ENCODE measurements at regions not wholly inside any gene's neighbourhood (a gene's known extent, or its start where the extent isn't known, plus 50 kb on each side); places are given as distances from the start of the nearest gene placed in this dataset.

DNA sequence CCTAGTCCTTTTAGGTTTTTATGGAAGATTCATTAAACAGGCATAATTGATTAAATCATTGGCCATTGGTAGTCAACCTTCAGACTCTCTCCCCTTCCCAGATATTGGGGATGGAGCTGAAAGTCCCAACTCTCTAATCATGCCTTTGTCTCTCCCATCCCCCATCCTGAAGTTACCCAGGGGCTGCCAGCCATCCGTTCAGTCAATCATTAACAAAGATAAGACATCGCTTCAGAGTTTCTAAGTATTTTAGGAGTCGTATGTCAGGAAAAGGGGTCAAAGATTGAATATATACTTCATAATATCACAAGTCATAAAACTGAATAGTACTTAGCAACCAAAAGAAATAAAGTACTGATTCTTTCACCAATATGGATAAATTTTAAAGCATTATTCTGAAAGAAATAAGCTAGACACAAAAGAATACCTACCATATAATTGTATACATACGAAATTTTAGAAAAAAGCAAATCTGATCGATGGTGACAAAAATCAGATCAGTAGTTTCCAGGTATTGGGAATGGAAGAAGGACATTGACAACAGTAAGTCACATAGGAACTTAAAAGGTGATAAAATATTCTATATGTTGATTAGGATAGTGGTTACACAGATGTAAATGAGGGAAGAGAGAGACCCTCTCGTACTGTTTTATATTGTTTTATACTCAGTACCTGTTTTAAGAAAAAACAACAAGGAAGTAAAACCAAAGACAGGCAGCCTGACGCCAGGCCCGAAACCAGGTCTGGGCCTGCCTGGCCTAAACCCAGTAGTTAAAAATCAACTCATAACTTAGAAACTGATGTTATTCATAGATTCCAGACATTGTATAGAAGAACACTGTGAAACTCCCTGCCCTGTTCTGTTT, 414.4 kb downstream of the DAD1 start:
- H3K79me1 ChIP-seq (ENCODE audit: low read depth in 1 of 2, low read length in 2 of 2) = no peaks in the 10 kb centered on the region

More for the DNA sequence above, 414.4 kb downstream of the DAD1 start:
- ChIA-PET POLR2A (ENCODE audit: unreplicated experiment) (no interaction called here), CTCF (no interaction called here)
- Histone ChIP-seq H4K91ac (ENCODE audit: insufficient read depth, low read depth, low read length) (peak overlapping the region; percentile 2; the same call in 1 of the 2 replicates), H3K36me3 (ENCODE audit: control insufficient read depth, insufficient read depth, low read length) (no peaks in the 10 kb centered on the region), H3K9me3 (ENCODE audit: control insufficient read depth, insufficient read depth, low read length) (no peaks in the 10 kb centered on the region), H2BK15ac (ENCODE audit: low read depth, low read length) (no peak overlapping the region), H4K5ac (ENCODE audit: low read depth, low read length) (no peak overlapping the region), H2BK20ac (ENCODE audit: low read depth, low read length) (no peak overlapping the region), H3K9me1 (ENCODE audit: insufficient read depth, low read length) (no peaks in the 10 kb centered on the region), H2AFZ (replicated peaks; ENCODE audit: low read length, poor library complexity) (no peak overlapping the region), H3K9ac (ENCODE audit: low read depth, low read length) (no peak overlapping the region), H3K56ac (ENCODE audit: extremely low read depth, insufficient read depth, low read length) (no peak overlapping the region), H3K27me3 (ENCODE audit: control insufficient read depth, insufficient read depth, low read length) (no peaks in the 10 kb centered on the region), H4K20me1 (ENCODE audit: insufficient read depth, low read length) (no peaks in the 10 kb centered on the region), H2AK9ac (replicated peaks; ENCODE audit: low read depth, low read length, poor library complexity) (no peak overlapping the region), H4K8ac (ENCODE audit: low read depth in 2 of 2, low read length in 2 of 2) (no peak overlapping the region), H3K27ac (ENCODE audit: insufficient read depth, low read length) (no peak overlapping the region), H3K14ac (replicated peaks; ENCODE audit: low read depth, low read length) (no peak overlapping the region), H3K4ac (ENCODE audit: low read depth, low read length) (no peak overlapping the region), H3K23ac (ENCODE audit: low read depth, low read length) (no peak overlapping the region), H2AK5ac (ENCODE audit: low read depth, low read length) (no peak overlapping the region), H3K4me3 (ENCODE audit: insufficient read depth, low read depth, low read length) (no peak overlapping the region), H2BK120ac (ENCODE audit: low read depth, low read length) (no peak overlapping the region), H3K4me2 (ENCODE audit: low read depth, low read length) (no peak overlapping the region), H3K18ac (ENCODE audit: low read depth, low read length) (no peak overlapping the region), H2BK5ac (ENCODE audit: low read depth, low read length, poor library complexity, severe bottlenecking) (no peak overlapping the region), H3K4me1 (ENCODE audit: control insufficient read depth, insufficient read depth, low read length) (0 out of 2 replicates have a peak, but pooled peaks cover 3% of the 10 kb centered on the region)
- no CpG with 5 or more reads among the region's 8 CpGs for WGBS, 2 experiments (ENCODE audit: extremely low coverage in 2 of 2, insufficient read length in 1 of 2)
- intact Hi-C loops (cut with micrococcal nuclease) (no loop called here), dilution Hi-C loops (cut with HindIII; ENCODE audit: low sequenced_read_pairs, unreplicated experiment) (no loop called here), in situ Hi-C loops (cut with MboI; ENCODE audit: low sequenced_read_pairs) (no loop called here)
- TF ChIP-seq FOS (IDR thresholded peaks at IDR 0.05; ENCODE audit: low read depth, low read length) = no peak
- no peak for TF ChIP-seq CTCF (conservative IDR thresholded peaks at IDR 0.05; ENCODE audit: low read depth, low read length)
- TF ChIP-seq MAFK (IDR thresholded peaks at IDR 0.05; ENCODE audit: low read depth, low read length) = no peak
- TF ChIP-seq RFX5 (IDR thresholded peaks at IDR 0.05; ENCODE audit: low read depth, low read length) = no peak
- TF ChIP-seq POLR2A (IDR thresholded peaks at IDR 0.05; ENCODE audit: low read depth, low read length) = no peak
- TF ChIP-seq RAD21 (IDR thresholded peaks at IDR 0.05; ENCODE audit: low read length) = no peak
- TF ChIP-seq RCOR1 (IDR thresholded peaks at IDR 0.05; ENCODE audit: insufficient replicate concordance, low read length) = no peak
- TF ChIP-seq NFE2L2 (IDR thresholded peaks at IDR 0.05; ENCODE audit: low read depth, low read length) = no peak
- TF ChIP-seq CHD1 (IDR thresholded peaks at IDR 0.05; ENCODE audit: low read depth, low read length) = no peak
- no peak for TF ChIP-seq BHLHE40 (IDR thresholded peaks at IDR 0.05; ENCODE audit: low read depth, low read length)
- no peak for TF ChIP-seq CEBPB (IDR thresholded peaks at IDR 0.05; ENCODE audit: low read depth, low read length)
- TF ChIP-seq, protein P1, sequence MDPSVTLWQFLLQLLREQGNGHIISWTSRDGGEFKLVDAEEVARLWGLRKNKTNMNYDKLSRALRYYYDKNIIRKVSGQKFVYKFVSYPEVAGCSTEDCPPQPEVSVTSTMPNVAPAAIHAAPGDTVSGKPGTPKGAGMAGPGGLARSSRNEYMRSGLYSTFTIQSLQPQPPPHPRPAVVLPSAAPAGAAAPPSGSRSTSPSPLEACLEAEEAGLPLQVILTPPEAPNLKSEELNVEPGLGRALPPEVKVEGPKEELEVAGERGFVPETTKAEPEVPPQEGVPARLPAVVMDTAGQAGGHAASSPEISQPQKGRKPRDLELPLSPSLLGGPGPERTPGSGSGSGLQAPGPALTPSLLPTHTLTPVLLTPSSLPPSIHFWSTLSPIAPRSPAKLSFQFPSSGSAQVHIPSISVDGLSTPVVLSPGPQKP (IDR thresholded peaks at IDR 0.05; ENCODE audit: borderline replicate concordance, low read depth, low read length) = no peak
- TF ChIP-seq MAZ (IDR thresholded peaks at IDR 0.05; ENCODE audit: borderline replicate concordance, low read depth, low read length) = no peak
- TF ChIP-seq SMC3 (IDR thresholded peaks at IDR 0.05; ENCODE audit: low read depth, low read length) = no peak
- TF ChIP-seq MXI1 (IDR thresholded peaks at IDR 0.05; ENCODE audit: borderline replicate concordance, low read depth, low read length) = no peak
- TF ChIP-seq USF2 (IDR thresholded peaks at IDR 0.05; ENCODE audit: low read depth, low read length) = no peak
- ATAC-seq (ENCODE audit: low read depth) (no peak), DNase-seq (no peak)
- no TSS peak for BruUV-seq (replicated peaks)

Data from IMR-90 (cell line).